Pancreas (tissue), 10 donors: ENCODE measurements at regions not wholly inside any gene's neighbourhood (a gene's known extent, or its start where the extent isn't known, plus 50 kb on each side); places are given as distances from the start of the nearest gene placed in this dataset.

Experiments
- ATAC-seq, 4 donors: fragments of 200-7000 bp; cut with Tn5 transposase; one replicate each; pipeline versions ENCODE4 v1.8.0 to v1.9.1; 2020; ENCODE audit warnings: mild to moderate bottlenecking in 4 of 4, moderate library complexity in 4 of 4
- DNase-seq, 6 donors: peaks; one replicate each; pipeline ENCODE4 v3.0.0-alpha.2; 2020
- FAIRE-seq: peaks from 2 replicates; lab custom pipeline; 2012; peaks lifted over from hg19 to GRCh38; lab: Jason Lieb, UNC
- H3K27ac ChIP-seq, 4 donors: fragments of 200-600 bp; sonication (generic); 1 replicate in 3 of 4; 2 replicates in 1 of 4; pipeline versions ENCODE4 v1.5.0 to v1.8.0; 2020
- H3K27me3 ChIP-seq, 4 donors: fragments of 200-600 bp; one replicate each; pipeline ENCODE4 v1.8.0; 2021
- H3K36me3 ChIP-seq, 3 donors: fragments of 200-600 bp; sonication (generic) in 1 of 3; one replicate each; pipeline versions ENCODE4 v1.5.0 to v1.8.0; 2020 to 2021
- H3K4me1 ChIP-seq, 3 donors: fragments of 200-600 bp; one replicate each; pipeline ENCODE4 v1.8.0; 2021
- H3K4me3 ChIP-seq, 4 donors: fragments of 200-600 bp; sonication (generic) in 2 of 4; one replicate each; pipeline versions ENCODE4 v1.5.0 to v1.8.0; 2020 to 2021
- H3K9me3 ChIP-seq, 4 donors: fragments of 200-600 bp; one replicate each; pipeline ENCODE4 v1.8.0; 2021
- WGBS, 2 donors: extraction: QIAGEN DNeasy Blood & Tissue Kit; methylation state at CpG; one replicate each; pipeline ENCODE4 v1.1.7; 2013; 5-methylcytosine and 5-hydroxymethylcytosine counted together
- intact Hi-C, 3 donors: fragments of 100-400 bp; cut with DNase I; formaldehyde crosslinking; loops; one replicate each; pipeline versions ENCODE4 v1.11.1 to v1.14.2; 2022
- TF ChIP-seq, protein P1 (sequence below), 4 donors: fragments of 200-600 bp; sonication (generic) in 3 of 4; IDR thresholded peaks; one replicate each; pipeline versions ENCODE4 v1.5.0 to v1.8.0; 2021; ENCODE audit warnings: antibody characterized with exemption in 4 of 4
- donor health status: healthy with polysubstance abuse.
- donor health status: DM: no; HTN: no; CAD: no; lungs with moderate emphysema.
- donor health status: DM: no; HTN: no; CAD: no.
- donor health status: control.
- donor health status: control.
- donor health status: Bipolar disorder and iron deficiency.
- donor health status: DM: yes; HTN: yes; CAD: no.
- donor health status: DM: no; HTN: no; CAD: no.
- donor health status: DM: no; HTN: no; CAD: no.
- donor health status: DM: yes; HTN: yes; CAD: no.

DNA sequence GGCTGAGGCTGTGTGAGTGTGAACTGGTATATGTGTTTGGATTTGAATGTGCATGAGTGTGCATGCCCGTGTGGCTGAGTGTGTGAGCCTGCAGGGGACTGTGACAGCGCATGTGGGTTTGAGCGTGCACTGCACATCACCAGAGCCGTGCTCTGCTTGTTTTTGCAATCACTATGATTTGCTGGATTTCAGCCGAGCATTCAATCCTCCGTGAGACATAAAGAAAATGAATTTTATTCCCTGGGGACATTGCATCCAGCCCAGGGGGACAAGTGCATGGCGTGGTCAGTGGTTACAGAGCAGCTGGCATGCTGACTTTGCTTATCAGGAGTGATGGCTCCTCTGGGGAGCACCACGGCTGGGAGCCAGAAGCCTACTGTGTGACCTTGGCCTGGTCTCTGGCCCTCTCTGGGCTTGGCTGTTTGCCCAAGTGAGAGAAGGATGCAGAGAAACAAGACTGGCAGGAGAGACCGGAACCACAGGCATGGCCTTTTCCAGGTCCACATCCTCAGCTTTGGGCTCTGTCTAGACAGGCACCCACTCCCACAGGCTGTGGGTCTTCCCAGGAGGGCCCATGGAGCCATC, 160.2 kb upstream of the UNC5B start:
- Histone ChIP-seq H3K36me3 (no peaks in the 10 kb centered on the region), H3K9me3 (no peaks in the 10 kb centered on the region), H3K4me3 (no peak overlapping the region), H3K27me3 (no peaks in the 10 kb centered on the region), H3K4me1 (no peaks in the 10 kb centered on the region), H3K27ac (no peak overlapping the region)
- 30 to 32% methylated on average over 9 of the region's 9 CpGs for WGBS, 2 donors
- FAIRE-seq (no peak), ATAC-seq (peak in 1 of 4 donors; percentile 19), DNase-seq (peak in 2 of 6 donors; percentile 16 to 34)
- TF ChIP-seq, protein P1, sequence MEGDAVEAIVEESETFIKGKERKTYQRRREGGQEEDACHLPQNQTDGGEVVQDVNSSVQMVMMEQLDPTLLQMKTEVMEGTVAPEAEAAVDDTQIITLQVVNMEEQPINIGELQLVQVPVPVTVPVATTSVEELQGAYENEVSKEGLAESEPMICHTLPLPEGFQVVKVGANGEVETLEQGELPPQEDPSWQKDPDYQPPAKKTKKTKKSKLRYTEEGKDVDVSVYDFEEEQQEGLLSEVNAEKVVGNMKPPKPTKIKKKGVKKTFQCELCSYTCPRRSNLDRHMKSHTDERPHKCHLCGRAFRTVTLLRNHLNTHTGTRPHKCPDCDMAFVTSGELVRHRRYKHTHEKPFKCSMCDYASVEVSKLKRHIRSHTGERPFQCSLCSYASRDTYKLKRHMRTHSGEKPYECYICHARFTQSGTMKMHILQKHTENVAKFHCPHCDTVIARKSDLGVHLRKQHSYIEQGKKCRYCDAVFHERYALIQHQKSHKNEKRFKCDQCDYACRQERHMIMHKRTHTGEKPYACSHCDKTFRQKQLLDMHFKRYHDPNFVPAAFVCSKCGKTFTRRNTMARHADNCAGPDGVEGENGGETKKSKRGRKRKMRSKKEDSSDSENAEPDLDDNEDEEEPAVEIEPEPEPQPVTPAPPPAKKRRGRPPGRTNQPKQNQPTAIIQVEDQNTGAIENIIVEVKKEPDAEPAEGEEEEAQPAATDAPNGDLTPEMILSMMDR (IDR thresholded peaks at IDR 0.05), result no peak
- intact Hi-C loops, result no loop called here

DNA sequence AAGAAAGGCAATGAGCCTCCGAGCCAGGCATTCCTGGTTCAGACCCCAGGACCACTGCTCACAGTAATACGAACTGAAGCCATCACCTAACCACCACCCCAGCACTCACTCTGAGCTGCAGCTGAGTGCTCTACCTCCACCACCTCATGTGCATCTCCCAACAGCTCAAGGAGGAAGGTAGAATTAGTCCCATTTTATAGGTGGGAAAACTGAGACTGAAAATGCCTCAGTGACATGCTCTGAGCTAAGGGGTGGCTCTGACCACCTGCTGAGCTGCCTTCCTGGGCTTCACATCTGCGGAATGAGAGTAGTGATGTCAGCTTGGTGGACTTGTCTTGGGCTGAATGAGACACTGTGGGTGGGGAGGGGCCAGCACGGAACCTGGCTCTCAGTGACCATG, 159.7 kb upstream of the UNC5B start:
- 94% methylated on average over 4 of the region's 4 CpGs for WGBS, 2 donors
- ATAC-seq (no peak), FAIRE-seq (no peak), DNase-seq (no peak)
- Histone ChIP-seq H3K27me3 (no peaks in the 10 kb centered on the region), H3K27ac (no peak overlapping the region), H3K9me3 (no peaks in the 10 kb centered on the region), H3K4me3 (no peak overlapping the region), H3K36me3 (no peaks in the 10 kb centered on the region), H3K4me1 (no peaks in the 10 kb centered on the region)
- intact Hi-C loops, result no loop called here
- TF ChIP-seq, protein P1 (IDR thresholded peaks at IDR 0.05), result no peak

DNA sequence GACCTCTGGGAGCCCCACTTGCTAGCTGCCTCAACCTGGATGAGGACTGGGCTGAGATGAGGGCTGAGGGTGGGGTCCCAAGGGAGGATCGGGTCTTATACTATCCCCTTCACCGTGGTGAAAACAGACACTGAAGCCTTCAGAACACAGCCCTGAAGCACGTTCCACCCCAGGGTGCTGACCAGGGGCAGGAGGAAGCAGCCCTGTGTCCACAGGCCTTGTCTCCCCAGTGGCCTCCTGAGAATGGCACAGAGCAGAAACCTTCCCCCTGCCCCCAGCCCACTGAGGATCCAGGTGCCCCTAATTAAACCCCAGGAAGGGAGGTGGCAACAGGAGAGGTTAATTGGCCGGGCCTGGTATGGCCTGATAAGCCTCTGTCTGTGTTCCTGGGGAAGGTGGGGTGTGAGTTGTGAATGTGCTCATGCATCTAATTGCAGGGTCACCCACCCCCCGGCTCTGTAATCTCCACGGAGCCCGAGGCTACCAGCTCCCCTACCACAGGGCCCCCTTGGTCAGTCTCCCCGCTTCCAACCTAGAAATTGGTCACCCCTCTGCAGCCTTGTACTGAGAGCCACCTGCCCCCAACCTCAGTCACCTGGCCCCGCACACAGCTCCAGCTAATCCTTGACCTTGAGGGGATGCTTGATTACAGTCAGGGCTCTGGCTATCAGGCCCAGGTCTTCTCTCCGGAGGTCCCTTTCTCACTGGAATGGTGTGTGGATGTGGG, 159.0 kb upstream of the UNC5B start:
- 74 to 77% methylated on average over 9 to 10 of the region's 10 CpGs for WGBS, 2 donors
- no peaks in the 10 kb centered on the region for H3K9me3 ChIP-seq
- intact Hi-C loops, result no loop called here
- ATAC-seq (no peak), DNase-seq (peak in 1 of 6 donors; percentile 34), FAIRE-seq (no peak)
- H3K27me3 ChIP-seq, result no peaks in the 10 kb centered on the region
- TF ChIP-seq, protein P1 (IDR thresholded peaks at IDR 0.05), result no peak
- H3K4me3 ChIP-seq, result no peak overlapping the region
- no peak overlapping the region for H3K27ac ChIP-seq
- no peaks in the 10 kb centered on the region for H3K36me3 ChIP-seq
- no peaks in the 10 kb centered on the region for H3K4me1 ChIP-seq

DNA sequence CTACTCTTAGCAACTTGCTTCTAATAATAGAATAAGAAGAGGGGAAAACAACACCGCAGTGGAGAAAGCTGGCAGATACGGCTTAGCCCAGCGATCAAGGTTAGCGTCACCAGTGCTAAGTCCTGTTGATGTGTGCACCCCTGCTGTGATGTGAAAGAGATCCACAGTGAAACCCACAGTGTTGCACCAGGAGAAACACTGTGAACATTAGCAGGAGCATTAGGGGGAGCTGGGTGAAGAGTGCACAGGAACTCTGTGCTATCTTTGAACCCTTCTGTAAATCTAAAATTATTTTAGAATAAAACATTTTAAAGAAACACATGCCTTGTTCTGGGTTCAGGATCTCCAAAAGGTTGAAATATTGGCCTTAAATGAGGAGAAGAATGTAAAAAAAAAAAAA, 154.1 kb upstream of the UNC5B start:
- H3K9me3 ChIP-seq, result no peaks in the 10 kb centered on the region
- 94% methylated on average over 4 of the region's 4 CpGs for WGBS, 2 donors
- TF ChIP-seq, protein P1 (IDR thresholded peaks at IDR 0.05), result no peak
- no peak for DNase-seq
- H3K27me3 ChIP-seq, result no peaks in the 10 kb centered on the region
- FAIRE-seq, result no peak
- H3K4me3 ChIP-seq, result no peak overlapping the region
- intact Hi-C loops, result no loop called here
- H3K27ac ChIP-seq, result no peak overlapping the region
- H3K36me3 ChIP-seq, result no peaks in the 10 kb centered on the region
- no peak for ATAC-seq
- no peaks in the 10 kb centered on the region for H3K4me1 ChIP-seq
